H1 (cell line): ENCODE measurements at regions not wholly inside any gene's neighbourhood (a gene's known extent, or its start where the extent isn't known, plus 50 kb on each side); places are given as distances from the start of the nearest gene placed in this dataset.

Experiments
- CTCF ChIA-PET: fragments of 300-600 bp; sonication (Branson Sonifier 250); formaldehyde crosslinking; loops from one replicate; lab custom pipeline; 2021; ENCODE audit not compliant: partially characterized antibody; lab: Charles Lee
- POLR2A ChIA-PET: fragments of 300-600 bp; sonication (Branson Sonifier 250); formaldehyde crosslinking; loops from one replicate; lab custom pipeline; 2021; ENCODE audit warnings: inconsistent platforms; ENCODE audit not compliant: partially characterized antibody; lab: Charles Lee
- DNase-seq, 2 experiments: peaks; one replicate each; pipeline versions ENCODE4 v3.0.0 to v3.0.0-alpha.2; 2010 to 2022; ENCODE audit warnings: low spot score in 2 of 2, low read depth in 1 of 2, mixed read lengths in 1 of 2
- FAIRE-seq: peaks from 2 replicates; lab custom pipeline; 2011; peaks lifted over from hg19 to GRCh38; lab: Jason Lieb, UNC
- H2AFZ ChIP-seq: 2 replicates; pipeline ENCODE4 v1.8.1; 2012; ENCODE audit warnings: low read length, inconsistent platforms
- H2AK5ac ChIP-seq: 2 replicates; pipeline ENCODE4 v1.6.1; 2013; ENCODE audit warnings: low read depth, low read length
- H2BK120ac ChIP-seq: replicated peaks from 2 replicates; pipeline ENCODE3; 2013; ENCODE audit warnings: low read depth, low read length, inconsistent platforms
- H2BK12ac ChIP-seq: 2 replicates; pipeline ENCODE4 v1.6.1; 2013; ENCODE audit warnings: low read depth, low read length
- H2BK15ac ChIP-seq: 2 replicates; pipeline ENCODE4 v1.6.1; 2013; ENCODE audit warnings: low read length
- H2BK20ac ChIP-seq: 2 replicates; pipeline ENCODE4 v1.6.1; 2013; ENCODE audit warnings: low read length
- H2BK5ac ChIP-seq: 2 replicates; pipeline ENCODE4 v1.6.1; 2013; ENCODE audit warnings: low read depth, low read length
- H3K14ac ChIP-seq: 2 replicates; pipeline ENCODE4 v1.6.1; 2013; ENCODE audit warnings: inconsistent platforms; ENCODE audit not compliant: insufficient read length
- H3K18ac ChIP-seq: 2 replicates; pipeline ENCODE4 v1.6.1; 2013; ENCODE audit warnings: low read length; ENCODE audit errors: extremely low read depth
- H3K23ac ChIP-seq: 2 replicates; pipeline ENCODE4 v1.6.1; 2013; ENCODE audit warnings: inconsistent platforms; ENCODE audit not compliant: insufficient read length
- H3K23me2 ChIP-seq: 2 replicates; pipeline ENCODE4 v1.6.1; 2013; ENCODE audit warnings: low read depth, low read length
- H3K27ac ChIP-seq: 2 replicates; pipeline ENCODE4 v1.6.1; 2011; ENCODE audit warnings: low read depth, low read length, inconsistent platforms
- H3K27me3 ChIP-seq, 4 experiments: replicated peaks in 1 of 4; 1 replicate in 1 of 4; 2 replicates in 3 of 4; pipeline versions ENCODE4 v1.6.1 to v1.8.1; 2011 to 2013; ENCODE audit warnings: low read length in 3 of 4, mild to moderate bottlenecking in 3 of 4, inconsistent platforms in 2 of 4, mixed read lengths in 2 of 4, moderate library complexity in 1 of 4; ENCODE audit not compliant: control insufficient read depth in 3 of 4, insufficient read depth in 3 of 4; ENCODE audit errors: extremely low read depth in 1 of 4
- H3K36me3 ChIP-seq, 4 experiments: 2 replicates each; pipeline versions ENCODE4 v1.6.1 to v1.8.1; 2011 to 2013; ENCODE audit warnings: mild to moderate bottlenecking in 4 of 4, low read length in 3 of 4, moderate library complexity in 2 of 4, control low read depth in 1 of 4, inconsistent platforms in 1 of 4; ENCODE audit not compliant: insufficient read depth in 4 of 4, control insufficient read depth in 2 of 4
- H3K4ac ChIP-seq: replicated peaks from 2 replicates; pipeline ENCODE3; 2013; ENCODE audit warnings: low read length, low read depth, mixed read lengths, inconsistent platforms; ENCODE audit not compliant: insufficient read length
- H3K4me1 ChIP-seq, 4 experiments: replicated peaks in 1 of 4; 1 replicate in 1 of 4; 2 replicates in 3 of 4; pipeline versions ENCODE4 v1.6.1 to v1.8.1; 2011 to 2013; ENCODE audit warnings: low read length in 3 of 4, inconsistent platforms in 2 of 4, mixed read lengths in 1 of 4; ENCODE audit not compliant: insufficient read depth in 4 of 4, control insufficient read depth in 3 of 4
- H3K4me2 ChIP-seq, 2 experiments: 2 replicates each; pipeline versions ENCODE4 v1.6.1 to v1.8.1; 2011 to 2013; ENCODE audit warnings: low read depth in 2 of 2, low read length in 2 of 2, control low read depth in 1 of 2, inconsistent platforms in 1 of 2, mild to moderate bottlenecking in 1 of 2; ENCODE audit not compliant: insufficient read depth in 1 of 2
- H3K4me3 ChIP-seq, 4 experiments: fragments of 200-600, 300-600 bp in 1 of 4; sonication (generic), shearing (Covaris generic), sonication (Bioruptor Twin) in 1 of 4; 2 replicates each; pipeline versions ENCODE4 v1.5.1 to v1.8.1; 2011 to 2016; ENCODE audit warnings: low read length in 4 of 4, low read depth in 3 of 4, control low read depth in 2 of 4, inconsistent platforms in 2 of 4, mild to moderate bottlenecking in 2 of 4, mixed read lengths in 1 of 4, moderate library complexity in 1 of 4; ENCODE audit not compliant: insufficient read depth in 2 of 4; ENCODE audit errors: extremely low read depth in 1 of 4
- H3K56ac ChIP-seq: replicated peaks from 2 replicates; pipeline ENCODE3; 2013; ENCODE audit warnings: low read depth, mild to moderate bottlenecking, mixed read lengths, low read length, inconsistent platforms; ENCODE audit not compliant: insufficient read length
- H3K79me1 ChIP-seq: 2 replicates; pipeline ENCODE4 v1.6.1; 2013; ENCODE audit warnings: low read depth, low read length, control low read depth
- H3K79me2 ChIP-seq, 2 experiments: 2 replicates each; pipeline versions ENCODE4 v1.6.1 to v1.8.1; 2012 to 2013; ENCODE audit warnings: low read length in 2 of 2, mild to moderate bottlenecking in 2 of 2, inconsistent platforms in 1 of 2; ENCODE audit not compliant: insufficient read depth in 2 of 2, control insufficient read depth in 1 of 2
- H3K9ac ChIP-seq, 4 experiments: replicated peaks in 1 of 4; 1 replicate in 1 of 4; 2 replicates in 3 of 4; pipeline versions ENCODE4 v1.6.1 to v1.8.1; 2011 to 2013; ENCODE audit warnings: low read depth in 3 of 4, low read length in 3 of 4, control low read depth in 2 of 4, mild to moderate bottlenecking in 2 of 4, moderate library complexity in 2 of 4, inconsistent platforms in 1 of 4; ENCODE audit errors: extremely low read depth in 1 of 4
- H3K9me3 ChIP-seq, 2 experiments: 2 replicates each; pipeline versions ENCODE4 v1.6.1 to v1.8.1; 2012 to 2013; ENCODE audit warnings: mild to moderate bottlenecking in 2 of 2, moderate library complexity in 2 of 2, control low read depth in 1 of 2, inconsistent platforms in 1 of 2, low read depth in 1 of 2, low read length in 1 of 2, mixed read lengths in 1 of 2; ENCODE audit not compliant: insufficient read depth in 2 of 2
- H4K20me1 ChIP-seq, 2 experiments: replicated peaks in 1 of 2; 2 replicates each; pipeline versions ENCODE3 to v1.8.1; 2011 to 2013; ENCODE audit warnings: inconsistent platforms in 2 of 2, low read length in 2 of 2, mild to moderate bottlenecking in 1 of 2; ENCODE audit not compliant: insufficient read depth in 2 of 2, control insufficient read depth in 1 of 2
- H4K5ac ChIP-seq: 2 replicates; pipeline ENCODE4 v1.6.1; 2013; ENCODE audit warnings: low read length, low read depth, mixed read lengths, inconsistent platforms; ENCODE audit not compliant: insufficient read length
- H4K8ac ChIP-seq: 2 replicates; pipeline ENCODE4 v1.8.0; 2013; ENCODE audit warnings: mild to moderate bottlenecking, moderate library complexity, low read length, inconsistent platforms; ENCODE audit not compliant: insufficient read depth; ENCODE audit errors: extremely low read depth
- H4K91ac ChIP-seq: replicated peaks from 2 replicates; pipeline ENCODE3; 2013; ENCODE audit warnings: low read length, mixed read lengths, inconsistent platforms; ENCODE audit not compliant: insufficient read length
- ATF3 ChIP-seq: IDR thresholded peaks from 2 replicates; pipeline ENCODE4 v1.6.1; 2011; ENCODE audit warnings: low read depth, mild to moderate bottlenecking, low read length; ENCODE audit not compliant: insufficient read depth
- CTBP2 ChIP-seq: IDR thresholded peaks from 2 replicates; pipeline ENCODE4 v1.7.0; 2011; ENCODE audit warnings: borderline replicate concordance, mild to moderate bottlenecking, moderate library complexity, mixed read lengths, low read length; ENCODE audit not compliant: insufficient read depth, insufficient read length
- FOSL1 ChIP-seq: IDR thresholded peaks from 2 replicates; pipeline ENCODE4 v1.6.1; 2011; ENCODE audit warnings: mild to moderate bottlenecking, low read depth, low read length, moderate library complexity; ENCODE audit not compliant: insufficient read depth
- MAFK ChIP-seq: IDR thresholded peaks from 2 replicates; pipeline ENCODE4 v1.6.1; 2012; ENCODE audit warnings: low read depth, mild to moderate bottlenecking, improper control_type of control experiment, low read length
- RBBP5 ChIP-seq: IDR thresholded peaks from 2 replicates; pipeline ENCODE4 v1.7.1; 2012; ENCODE audit warnings: low read depth, mild to moderate bottlenecking, inconsistent platforms, low read length, moderate library complexity, borderline replicate concordance
- RFX5 ChIP-seq: IDR thresholded peaks from 2 replicates; pipeline ENCODE4 v1.6.1; 2011; ENCODE audit warnings: low read depth, low read length, improper control_type of control experiment, borderline replicate concordance
- RNF2 ChIP-seq: fragments of 200-900, 300-1000 bp; sonication (generic); IDR thresholded peaks from 2 replicates; pipeline ENCODE4 v1.7.1; 2016; ENCODE audit warnings: borderline replicate concordance, low read depth, mild to moderate bottlenecking, antibody characterized with exemption, low read length; ENCODE audit not compliant: poor library complexity, severe bottlenecking; ENCODE audit errors: missing control alignments
- SP1 ChIP-seq: IDR thresholded peaks from 2 replicates; pipeline ENCODE4 v1.6.1; 2011; ENCODE audit warnings: low read depth, low read length
- SRF ChIP-seq: IDR thresholded peaks from 2 replicates; pipeline ENCODE4 v1.6.1; 2011; ENCODE audit warnings: mild to moderate bottlenecking, low read depth, low read length, moderate library complexity
- TBP ChIP-seq: IDR thresholded peaks from 2 replicates; pipeline ENCODE4 v1.6.1; 2011; ENCODE audit warnings: low read depth, low read length, improper control_type of control experiment
- WGBS, 2 experiments: shearing (Covaris generic) in 1 of 2; methylation state at CpG; one replicate each; pipeline versions ENCODE4 v1.1.6 to v1.1.7; 2013 to 2015; ENCODE audit warnings: low lambda C conversion rate in 2 of 2, mixed read lengths in 2 of 2, inconsistent platforms in 1 of 2, low coverage in 1 of 2, missing lambda C conversion rate in 1 of 2; ENCODE audit not compliant: insufficient replicate concordance in 2 of 2, insufficient coverage in 1 of 2, insufficient read length in 1 of 2; ENCODE audit errors: extremely low coverage in 1 of 2, missing lambda C conversion rate in 1 of 2; 5-methylcytosine and 5-hydroxymethylcytosine counted together

- H3K79me2 ChIP-seq = no peaks in the 10 kb centered on the region
- H3K14ac ChIP-seq = no peak overlapping the region
- POLR2A ChIA-PET = no interaction called here
- H2BK15ac ChIP-seq = no peak overlapping the region
- H4K20me1 ChIP-seq = no peaks in the 10 kb centered on the region
- peaks cover 0 to 5% (median under 1%) of the 10 kb centered on the region in 4 experiments; a peak in 2 of 7 replicates for H3K4me1 ChIP-seq
- H4K91ac ChIP-seq = no peak overlapping the region
- no peak for FAIRE-seq
- H3K4me2 ChIP-seq = no peak overlapping the region
- no peaks in the 10 kb centered on the region for H3K36me3 ChIP-seq
- H3K79me1 ChIP-seq = no peaks in the 10 kb centered on the region
- H3K27me3 ChIP-seq = no peaks in the 10 kb centered on the region
- no peak overlapping the region for H2BK20ac ChIP-seq
- 91% methylated on average over 6 of the region's 7 CpGs; no CpG with 5 or more reads in 1 of the 2 experiments for WGBS, 2 experiments
- no peak overlapping the region for H2BK120ac ChIP-seq
- CTCF ChIA-PET = interaction anchor here (0.8 to 0.9 kb wide), 3 partner anchors 12 to 86 kb away, joined by 3 read pairs; no protein-coding TSS in a partner anchor
- H3K4ac ChIP-seq = no peak overlapping the region
- no peak overlapping the region for H2BK5ac ChIP-seq
- H4K5ac ChIP-seq = no peak overlapping the region
- H3K4me3 ChIP-seq = no peak overlapping the region
- no peak overlapping the region for H3K27ac ChIP-seq
- DNase-seq = no peak
- no peak overlapping the region for H2AFZ ChIP-seq
- no peak overlapping the region for H2BK12ac ChIP-seq
- no peak overlapping the region for H3K23ac ChIP-seq
- H3K9me3 ChIP-seq = no peaks in the 10 kb centered on the region
- H3K9ac ChIP-seq = no peak overlapping the region
- H2AK5ac ChIP-seq = no peak overlapping the region
- H3K18ac ChIP-seq = no peak overlapping the region
- H4K8ac ChIP-seq = no peak overlapping the region
- H3K56ac ChIP-seq = no peak overlapping the region
- no peaks in the 10 kb centered on the region; the same call in 1 of the 2 replicates for H3K23me2 ChIP-seq
- TF ChIP-seq CTBP2 = no peak
- no peak for TF ChIP-seq SP1
- TF ChIP-seq RFX5 = no peak
- no peak for TF ChIP-seq TBP
- no peak for TF ChIP-seq RNF2
- TF ChIP-seq ATF3 = no peak
- no peak for TF ChIP-seq FOSL1
- TF ChIP-seq MAFK = no peak
- TF ChIP-seq SRF = no peak
- TF ChIP-seq RBBP5 = no peak
Observed at GRCh38 chr15:69983696-69984265, 113.9 kb downstream of the TLE3 start.
